ENCODE measurements at regions not wholly inside any gene's neighbourhood (a gene's known extent, or its start where the extent isn't known, plus 50 kb on each side); places are given as distances from the start of the nearest gene placed in this dataset.
"Not testable (repeated sequence)": the region's sequence is repeated elsewhere in the genome, so short reads cannot be mapped to it uniquely, and the experiment has no call there.

- DNase-seq: no peak
Measured at GRCh38 chr6:22349051-22349450, 52.2 kb upstream of the PRL start.

GRCh38 chr6:22349528-22349927 is 52.7 kb upstream of the PRL start:
- no peak for DNase-seq

GRCh38 chr6:22350109-22350508 is 53.3 kb upstream of the PRL start:
- DNase-seq: no peak

- no peak for DNase-seq
Measured at GRCh38 chr6:22353101-22353500, 56.3 kb upstream of the PRL start.

GRCh38 chr6:22356362-22356940 is 59.6 kb upstream of the PRL start:
- DNase-seq: no peak

- DNase-seq: no peak
Measured at GRCh38 chr6:22357724-22358189, 60.9 kb upstream of the PRL start.

GRCh38 chr6:22361576-22361975 is 64.7 kb upstream of the PRL start:
- no peak for DNase-seq

GRCh38 chr6:22362361-22362760 is 65.5 kb upstream of the PRL start:
- no peak for DNase-seq

GRCh38 chr6:22363166-22363713 is 66.4 kb upstream of the PRL start:
- DNase-seq: no peak

- DNase-seq: peak in 1 of 2 donors; percentile 3
Measured at GRCh38 chr6:22363714-22364239, 66.9 kb upstream of the PRL start.

- DNase-seq: no peak
Measured at GRCh38 chr6:22364306-22364705, 67.5 kb upstream of the PRL start.

GRCh38 chr6:22366214-22366613 is 69.4 kb upstream of the PRL start:
- DNase-seq: peak; percentile 81 to 99

- DNase-seq: no peak
Measured at GRCh38 chr6:22367346-22367745, 70.5 kb upstream of the PRL start.

- no peak for DNase-seq
Measured at GRCh38 chr6:22368794-22369193, 72.0 kb upstream of the PRL start.

- no peak for DNase-seq
Measured at GRCh38 chr6:22372922-22373321, 76.1 kb upstream of the PRL start.

GRCh38 chr6:22374950-22375349 is 78.1 kb upstream of the PRL start:
- DNase-seq: not testable (repeated sequence)

- DNase-seq: not testable (repeated sequence)
Measured at GRCh38 chr6:22376293-22376692, 79.5 kb upstream of the PRL start.

GRCh38 chr6:22378536-22378935 is 81.7 kb upstream of the PRL start:
- DNase-seq: not testable (repeated sequence)

GRCh38 chr6:22380236-22380635 is 83.4 kb upstream of the PRL start:
- DNase-seq: no peak

GRCh38 chr6:22381845-22382544 is 85.2 kb upstream of the PRL start:
- DNase-seq: no peak

GRCh38 chr6:22383016-22383415 is 86.2 kb upstream of the PRL start:
- no peak for DNase-seq

GRCh38 chr6:22392711-22393110 is 95.9 kb upstream of the PRL start:
- DNase-seq: no peak

- DNase-seq: no peak
Measured at GRCh38 chr6:22394691-22395090, 97.9 kb upstream of the PRL start.

GRCh38 chr6:22399693-22400092 is 102.9 kb upstream of the PRL start:
- DNase-seq: no peak

Measured in inflammatory macrophage (primary cell).